ENCODE measurements at regions not wholly inside any gene's neighbourhood (a gene's known extent, or its start where the extent isn't known, plus 50 kb on each side); places are given as distances from the start of the nearest gene placed in this dataset.
"Not testable (repeated sequence)": the region's sequence is repeated elsewhere in the genome, so short reads cannot be mapped to it uniquely, and the experiment has no call there.

DNA sequence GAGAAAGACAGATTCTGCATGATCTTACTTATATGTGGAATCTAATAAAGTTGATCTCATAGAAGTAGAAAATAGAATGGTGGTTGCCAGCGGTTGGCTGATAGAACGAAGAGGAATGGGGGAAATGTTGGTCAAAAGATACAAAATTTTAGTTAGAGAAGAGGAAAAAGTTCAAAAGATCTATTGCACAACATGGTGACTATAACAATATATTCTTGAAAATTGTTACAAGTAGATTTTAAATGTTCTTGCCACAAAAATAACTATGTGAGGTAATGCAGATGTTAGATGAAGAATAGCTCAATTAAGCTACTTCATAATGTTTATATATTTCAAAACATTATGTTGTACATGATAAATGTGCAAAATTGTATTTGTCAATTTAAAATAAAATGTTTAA lies 112.3 kb upstream of the SMIM30 start:
- DNase-seq (ENCODE audit: low spot score): no peak

DNA sequence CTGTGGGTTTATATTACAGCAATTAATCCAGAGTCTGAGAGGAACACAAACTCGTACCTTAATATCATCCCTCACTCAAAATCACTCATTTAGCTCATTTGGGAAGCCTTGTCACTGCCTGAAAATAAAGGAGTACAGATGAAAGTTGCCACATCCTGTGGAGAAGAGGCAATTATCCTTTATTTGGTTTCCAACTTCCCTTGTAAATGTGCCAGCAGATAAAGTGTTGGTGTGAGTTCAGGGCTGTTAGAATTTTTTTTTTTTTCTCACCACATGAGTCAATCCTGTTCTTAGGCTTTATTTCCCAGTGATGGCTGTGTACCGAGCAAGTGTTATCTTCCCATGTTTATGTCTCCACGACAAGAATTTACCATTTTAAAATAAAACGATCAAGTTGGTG lies 99.0 kb upstream of the SMIM30 start:
- no peak for DNase-seq (ENCODE audit: low spot score)

DNA sequence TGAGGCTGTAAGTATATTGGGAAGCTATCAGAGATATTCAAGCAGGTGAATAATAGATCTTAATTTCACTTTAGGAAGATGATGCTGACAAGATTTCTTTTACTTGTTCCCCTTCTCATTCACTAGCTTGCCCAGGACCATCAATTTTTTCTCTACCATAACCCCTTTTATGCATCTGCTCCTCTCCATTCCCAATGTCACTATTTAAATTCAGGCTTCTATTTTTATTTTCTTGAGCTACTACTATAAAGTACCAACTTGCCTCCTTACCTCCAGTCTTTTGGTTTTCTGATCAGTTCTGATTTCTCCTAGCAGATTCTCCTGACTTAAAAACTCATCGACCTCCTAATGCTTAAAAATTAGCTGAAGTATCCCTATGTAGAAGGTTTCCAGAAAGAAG lies 97.7 kb upstream of the SMIM30 start:
- DNase-seq (ENCODE audit: low spot score): no peak

- DNase-seq (ENCODE audit: low spot score): no peak
These were observed 91.3 kb upstream of the SMIM30 start for GRCh38 chr7:113209449-113210203.

DNA sequence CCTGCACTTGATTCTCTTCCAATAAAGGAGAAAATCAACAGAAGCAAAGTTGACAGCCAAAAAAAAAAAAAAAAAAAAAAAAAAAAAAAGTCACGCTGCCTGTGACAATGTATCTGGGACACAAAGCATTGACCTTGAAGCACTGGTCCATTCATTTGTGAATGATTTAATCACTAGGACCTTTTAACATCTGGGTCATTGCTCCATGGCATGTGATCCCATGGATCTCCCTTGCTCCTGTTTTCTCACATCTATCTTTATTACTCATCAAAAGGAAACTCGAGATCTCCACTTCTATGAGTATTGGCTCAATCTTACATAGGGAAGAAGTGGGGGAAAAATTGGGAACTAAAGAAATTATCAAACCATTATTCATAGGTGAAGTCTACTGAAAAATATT lies 89.6 kb upstream of the SMIM30 start:
- DNase-seq (ENCODE audit: low spot score): no peak

DNA sequence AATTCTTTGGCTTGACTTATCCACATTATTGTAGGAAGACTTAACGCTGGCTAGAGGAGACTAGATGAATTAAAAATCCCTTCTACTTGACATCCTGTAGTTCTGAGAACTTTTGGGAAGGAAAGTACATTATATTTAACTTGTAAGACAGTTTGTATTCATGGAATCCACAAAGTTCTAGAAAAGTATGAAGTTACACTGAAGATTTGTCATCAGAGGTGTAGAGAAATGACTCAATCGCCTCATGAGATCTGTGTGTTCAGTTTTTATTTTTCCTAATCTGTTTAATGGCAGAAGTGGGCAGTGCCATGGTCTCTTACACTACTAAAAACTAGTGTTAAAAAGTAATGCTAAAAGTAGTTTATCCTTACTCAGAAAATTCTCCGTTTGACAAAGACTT lies 89.1 kb upstream of the SMIM30 start:
- no peak for DNase-seq (ENCODE audit: low spot score)

GRCh38 chr7:113204415-113204814 lies 86.1 kb upstream of the SMIM30 start:
- DNase-seq (ENCODE audit: low spot score): no peak

DNA sequence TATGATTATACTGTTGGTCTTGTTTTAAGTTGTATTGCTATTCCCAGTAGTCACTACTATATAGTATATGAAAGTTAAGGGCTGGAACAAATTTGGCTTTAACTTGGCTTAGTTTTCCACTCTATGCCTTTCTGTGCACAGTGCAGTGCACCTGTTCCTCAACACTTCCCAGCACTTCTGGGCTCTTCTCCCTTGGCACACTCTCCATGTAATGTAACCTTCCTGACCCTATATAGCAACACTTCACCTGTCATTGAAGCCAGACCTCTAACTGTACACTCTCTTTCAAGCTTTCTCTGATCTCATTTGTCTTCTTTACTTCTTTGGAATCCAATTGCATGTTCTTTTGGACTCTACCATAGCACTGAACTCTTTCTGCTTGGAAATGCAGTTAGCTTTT lies 83.9 kb upstream of the SMIM30 start:
- DNase-seq (ENCODE audit: low spot score): no peak

GRCh38 chr7:113200281-113200680 lies 81.9 kb upstream of the SMIM30 start:
- no peak for DNase-seq (ENCODE audit: low spot score)

DNA sequence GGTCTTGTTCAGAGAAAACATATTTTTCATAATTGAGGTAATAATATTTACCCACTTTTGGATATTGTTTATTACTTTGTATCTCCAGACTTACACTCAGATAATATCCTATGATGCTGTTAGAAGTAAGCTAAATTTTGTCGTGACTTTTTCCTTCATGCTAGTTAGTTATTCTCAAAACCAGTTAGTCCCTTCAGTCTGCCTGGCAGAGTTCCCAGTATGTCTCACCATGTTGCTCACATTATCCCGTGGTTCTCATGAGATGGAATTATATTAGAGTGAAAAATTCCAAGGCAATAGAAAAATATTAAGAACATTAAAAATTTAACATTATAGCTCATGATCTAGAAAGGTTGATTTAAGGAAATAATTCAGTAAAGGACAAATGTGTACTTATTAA lies 81.5 kb upstream of the SMIM30 start:
- DNase-seq (ENCODE audit: low spot score): no peak

DNA sequence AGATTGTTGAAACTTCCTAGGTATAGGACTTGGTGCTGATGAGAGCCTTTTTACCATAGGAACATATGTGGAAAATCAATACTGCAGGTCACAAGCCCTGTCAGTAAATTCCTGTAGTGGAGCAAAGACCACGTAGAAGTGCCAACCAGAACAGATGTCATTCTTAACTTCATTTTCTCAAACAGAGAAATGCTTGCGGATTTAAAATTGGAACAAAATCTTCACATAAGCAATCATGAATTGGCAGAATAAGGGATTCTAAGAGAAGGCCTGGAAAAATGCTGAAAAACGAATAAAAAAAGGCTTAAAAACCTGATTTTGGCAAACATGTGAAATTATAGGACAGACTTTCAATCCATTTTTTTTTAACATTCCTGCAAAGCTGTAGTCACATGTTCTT lies 80.8 kb upstream of the SMIM30 start:
- DNase-seq (ENCODE audit: low spot score): no peak

- no peak for DNase-seq (ENCODE audit: low spot score)
These were observed 79.9 kb upstream of the SMIM30 start for GRCh38 chr7:113198226-113198625.

DNA sequence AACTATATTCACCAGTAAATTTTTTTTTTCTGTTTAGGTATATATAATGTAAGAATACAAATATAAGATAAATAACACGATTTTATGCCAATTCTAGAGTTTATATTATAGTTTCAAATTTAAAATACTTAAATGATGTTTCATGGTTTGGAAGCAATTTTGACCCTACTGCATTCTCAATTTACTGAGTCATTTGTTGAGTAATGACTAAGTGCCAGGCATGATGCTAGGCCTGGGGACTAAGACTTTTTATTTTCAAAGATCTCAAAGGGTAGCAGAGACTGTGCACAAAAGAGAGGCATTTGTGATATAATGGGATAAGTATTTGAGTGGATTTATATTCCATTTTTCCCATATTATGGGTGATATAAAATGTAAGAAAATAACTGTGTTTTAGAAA lies 78.9 kb upstream of the SMIM30 start:
- DNase-seq (ENCODE audit: low spot score): no peak

DNA sequence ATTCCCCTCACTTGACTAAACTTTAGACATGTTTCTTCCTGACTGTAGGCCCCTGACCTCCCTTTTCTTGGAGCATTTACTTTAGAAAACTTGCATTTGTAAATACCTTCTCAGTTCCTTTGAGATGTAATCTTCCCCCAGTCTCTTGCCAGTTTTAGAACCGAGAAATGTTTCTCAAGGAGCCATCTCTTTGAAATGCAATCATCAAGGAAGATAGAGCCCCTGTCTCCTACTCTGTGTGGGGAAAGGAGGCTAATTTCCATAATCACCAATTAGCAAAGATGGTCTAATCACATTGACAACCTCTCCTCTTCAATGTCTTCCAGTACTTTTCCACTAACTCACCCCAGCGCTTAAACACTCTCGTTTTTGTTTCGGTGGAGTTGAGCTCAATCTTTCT lies 70.0 kb upstream of the SMIM30 start:
- DNase-seq (ENCODE audit: low spot score): no peak

GRCh38 chr7:113179313-113179712 lies 61.0 kb upstream of the SMIM30 start:
- no peak for DNase-seq (ENCODE audit: low spot score)

GRCh38 chr7:113176836-113177235 lies 58.5 kb upstream of the SMIM30 start:
- DNase-seq (ENCODE audit: low spot score): no peak

DNA sequence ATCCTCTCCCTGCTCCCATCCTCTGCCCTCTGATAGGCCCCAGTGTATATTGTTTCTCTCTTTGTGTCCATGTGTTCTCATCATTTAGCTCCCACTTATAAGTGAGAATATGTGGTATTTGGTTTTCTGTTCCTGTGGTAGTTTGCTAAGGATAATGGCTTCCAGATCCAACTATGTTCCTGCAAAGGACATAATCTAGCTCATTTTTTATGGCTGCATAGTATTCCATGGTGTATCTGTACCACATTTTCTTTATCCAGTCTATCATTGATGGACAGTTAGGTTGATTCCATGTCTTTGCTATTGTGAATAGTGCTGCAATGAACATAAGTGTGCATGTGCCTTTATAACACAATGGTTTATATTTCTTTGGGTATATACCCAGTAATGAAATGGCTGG lies 57.8 kb upstream of the SMIM30 start:
- not testable (repeated sequence) for DNase-seq (ENCODE audit: low spot score)

- DNase-seq (ENCODE audit: low spot score): no peak
These were observed 57.3 kb upstream of the SMIM30 start for GRCh38 chr7:113175525-113176104.

DNA sequence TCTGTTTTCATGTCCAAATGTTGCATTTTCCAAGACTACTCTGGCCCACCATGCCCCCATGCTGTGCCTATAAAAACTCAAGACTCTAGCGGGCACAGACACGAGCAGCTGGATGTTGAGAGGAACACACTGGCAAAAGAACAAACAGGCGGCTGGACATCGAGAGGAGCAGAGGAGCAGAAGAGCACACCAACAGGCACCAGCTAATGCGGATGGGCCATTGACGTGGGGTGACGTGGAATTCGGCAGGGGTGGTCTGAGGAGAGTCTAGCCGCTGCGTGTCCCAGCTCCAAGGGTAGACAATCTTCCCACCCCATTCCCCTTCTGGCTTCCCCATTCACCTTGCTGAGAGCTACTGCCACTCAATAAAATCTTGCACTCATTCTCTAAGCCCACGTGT lies 54.4 kb upstream of the SMIM30 start:
- DNase-seq (ENCODE audit: low spot score): no peak

GRCh38 chr7:113170591-113170990 lies 52.2 kb upstream of the SMIM30 start:
- no peak for DNase-seq (ENCODE audit: low spot score)

All from putamen (tissue), 1 donor.